Endothelial cell of umbilical vein (primary cell): ENCODE measurements at regions not wholly inside any gene's neighbourhood (a gene's known extent, or its start where the extent isn't known, plus 50 kb on each side); places are given as distances from the start of the nearest gene placed in this dataset.

Source experiments
- EZH2 ChIP-seq: IDR thresholded peaks from 2 replicates; pipeline ENCODE4 v1.6.1; 2012; ENCODE audit warnings: borderline replicate concordance, low read depth, mild to moderate bottlenecking, moderate library complexity, low read length, inconsistent platforms; ENCODE audit not compliant: severe bottlenecking
- GATA2 ChIP-seq: IDR thresholded peaks from 2 replicates; pipeline ENCODE4 v1.7.0; 2011; ENCODE audit warnings: low read depth, mild to moderate bottlenecking, moderate library complexity, mixed read lengths, low read length; ENCODE audit not compliant: insufficient read length, insufficient read depth
- JUN ChIP-seq: IDR thresholded peaks from 2 replicates; pipeline ENCODE4 v1.6.1; 2011; ENCODE audit warnings: borderline replicate concordance, low read depth; ENCODE audit not compliant: insufficient read length, insufficient read depth
- MAX ChIP-seq: IDR thresholded peaks from 2 replicates; pipeline ENCODE4 v1.6.1; 2011; ENCODE audit not compliant: insufficient read depth, insufficient read length

- TF ChIP-seq JUN (no peak), EZH2 (no peak), MAX (no peak), GATA2 (no peak)
These were observed 873.5 kb upstream of the POU3F3 start for GRCh38 chr2:103980401-103980800.
